ENCODE measurements at regions not wholly inside any gene's neighbourhood (a gene's known extent, or its start where the extent isn't known, plus 50 kb on each side); places are given as distances from the start of the nearest gene placed in this dataset.
"Not testable (repeated sequence)": the region's sequence is repeated elsewhere in the genome, so short reads cannot be mapped to it uniquely, and the experiment has no call there.

DNA sequence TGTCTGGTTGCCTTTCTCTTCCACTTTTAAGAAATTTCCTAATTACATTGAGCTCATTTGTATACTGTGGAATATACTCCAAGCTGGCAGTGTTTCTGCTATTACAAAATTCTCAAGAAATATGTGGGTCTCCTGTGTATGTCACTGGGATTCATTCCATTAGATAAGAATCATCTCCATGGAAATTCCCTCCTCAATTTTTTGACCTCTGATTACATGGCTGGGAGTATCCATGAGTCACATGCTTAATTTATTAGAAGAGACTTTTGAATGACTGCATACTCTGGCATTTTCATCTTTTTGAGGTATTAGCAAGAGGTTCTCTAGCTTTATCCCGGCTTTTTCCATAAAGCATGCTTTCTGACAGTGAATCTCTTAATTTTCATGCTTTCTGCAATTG, 665.5 kb upstream of the CNTNAP5 start:
- DNase-seq = no peak

DNA sequence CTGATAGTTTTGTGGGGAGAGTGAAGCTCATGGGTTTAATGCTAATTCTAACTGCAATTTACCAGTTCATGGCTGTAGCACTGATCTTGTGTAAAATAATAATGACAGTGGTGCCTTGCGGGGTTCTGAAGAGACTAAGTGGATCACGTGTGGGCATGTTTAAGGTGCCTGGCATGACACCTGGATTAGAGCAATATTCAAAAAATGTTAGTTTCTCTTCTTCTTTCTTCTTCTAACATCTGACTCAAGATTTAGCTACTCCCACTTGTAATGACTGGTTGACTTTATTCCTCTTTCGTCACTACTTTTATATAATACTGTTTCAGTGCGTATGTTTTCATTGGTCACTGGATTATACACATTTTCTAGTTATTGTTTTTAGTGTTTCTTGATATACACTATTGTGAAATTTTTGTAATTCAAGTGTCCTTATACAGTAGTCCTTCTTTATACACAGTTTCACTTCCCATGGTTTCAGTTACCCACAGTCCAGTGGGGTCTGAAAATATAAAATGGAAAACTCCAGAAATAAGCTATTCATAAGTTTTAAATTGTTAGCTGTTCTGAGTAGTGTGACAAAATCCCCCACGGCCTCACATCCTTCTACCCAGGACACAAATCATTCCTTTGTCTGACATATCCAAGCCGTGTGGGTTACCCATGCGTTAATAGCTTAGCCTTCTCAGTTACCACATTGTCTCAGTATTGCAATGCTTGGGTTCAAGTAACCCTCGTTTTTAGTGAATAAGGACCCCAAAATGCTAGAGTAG, 662.2 kb upstream of the CNTNAP5 start:
- no peak for DNase-seq

DNA sequence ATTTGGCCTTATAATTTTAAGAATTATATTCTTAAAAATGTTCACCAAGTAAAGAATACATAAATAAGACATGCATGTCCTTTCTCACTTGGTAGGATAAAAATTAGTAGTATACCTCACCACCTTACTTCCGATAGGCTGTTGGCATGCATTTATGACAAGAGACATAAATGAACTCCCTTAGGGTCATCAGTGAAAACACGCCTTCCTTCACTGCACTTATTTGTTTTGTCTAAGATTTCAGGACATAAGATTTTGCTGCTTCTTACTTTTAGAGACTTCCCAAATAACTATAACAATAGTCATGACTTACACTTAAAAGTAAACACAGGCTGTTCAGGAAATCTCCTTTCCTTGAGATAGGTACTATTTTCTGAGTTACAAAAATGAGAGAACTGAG, 661.3 kb upstream of the CNTNAP5 start:
- no peak for DNase-seq

DNA sequence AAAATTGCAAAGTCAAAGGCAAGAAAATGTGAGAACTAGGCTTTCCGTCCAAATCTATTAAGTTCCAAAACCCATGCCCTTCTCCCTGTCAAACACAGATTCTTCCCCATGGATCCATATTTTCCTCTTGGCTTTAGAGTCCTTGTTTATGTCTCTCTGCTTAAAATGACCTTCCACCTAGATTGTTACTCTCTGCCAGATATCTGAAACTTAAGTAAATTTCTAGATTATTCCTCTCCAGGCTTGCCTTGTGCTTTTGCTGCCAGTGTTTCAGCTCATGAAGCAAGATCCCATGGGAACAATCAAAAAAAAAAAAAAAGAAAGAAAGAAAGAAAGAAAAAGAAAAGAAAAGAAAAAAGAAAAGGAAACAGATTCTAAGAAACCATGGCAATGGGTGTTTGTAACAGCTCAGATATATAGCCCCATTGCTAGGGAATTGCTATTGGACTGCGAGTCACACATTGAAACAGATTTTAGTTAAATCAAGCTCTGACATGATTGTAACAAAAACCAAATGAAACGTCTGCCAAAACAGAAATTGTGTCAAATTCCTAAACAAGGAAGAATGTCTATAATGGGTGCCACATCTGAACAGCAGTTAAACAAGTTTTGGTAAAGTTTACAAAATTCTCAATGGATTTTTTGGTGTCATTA, 660.7 kb upstream of the CNTNAP5 start:
- DNase-seq = no peak

DNA sequence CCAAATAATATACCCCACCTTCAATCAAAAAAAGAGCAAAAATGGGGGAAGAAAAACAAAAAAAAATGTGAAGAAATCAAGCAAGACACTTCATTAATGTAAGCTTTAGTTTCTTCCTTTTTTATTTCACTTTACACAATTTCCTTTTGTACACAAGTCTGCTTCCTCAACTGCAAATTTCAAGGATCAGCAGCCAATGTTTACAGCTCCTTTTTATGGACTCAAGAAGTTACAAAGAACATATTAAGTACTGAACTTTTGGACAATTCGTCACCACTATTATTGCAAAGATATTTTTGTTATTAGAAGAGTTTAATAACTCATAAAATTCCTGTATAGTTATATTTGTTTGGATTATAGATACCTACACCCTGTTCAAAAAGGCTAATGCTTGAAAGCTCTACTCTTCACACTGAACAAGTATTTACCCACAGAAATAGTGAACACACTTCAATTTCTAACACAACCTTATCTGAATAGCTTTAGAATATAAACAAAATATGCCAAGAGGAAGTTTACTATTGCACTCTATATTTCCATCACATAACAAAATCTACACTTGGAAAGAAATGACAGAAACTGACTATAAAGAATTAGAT, 658.7 kb upstream of the CNTNAP5 start:
- DNase-seq = no peak

DNA sequence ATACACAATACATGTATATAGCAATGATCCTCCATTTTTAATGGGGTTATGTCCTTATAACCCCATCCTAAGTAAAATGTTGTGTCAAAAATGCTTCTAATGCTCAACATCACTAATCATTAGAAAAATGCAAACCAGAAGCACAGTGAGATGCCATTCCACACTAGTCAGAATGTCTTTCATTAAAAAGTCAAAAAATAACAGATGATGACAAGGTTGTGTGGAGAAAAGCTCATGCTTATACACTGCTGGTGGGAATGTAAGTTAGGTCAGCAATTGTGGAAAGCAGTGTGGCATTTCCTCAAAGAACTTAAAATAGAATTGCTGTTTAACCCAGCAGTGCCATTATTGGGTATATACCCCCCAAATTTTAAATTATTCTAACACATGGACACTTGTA, 654.9 kb upstream of the CNTNAP5 start:
- DNase-seq = no peak

DNA sequence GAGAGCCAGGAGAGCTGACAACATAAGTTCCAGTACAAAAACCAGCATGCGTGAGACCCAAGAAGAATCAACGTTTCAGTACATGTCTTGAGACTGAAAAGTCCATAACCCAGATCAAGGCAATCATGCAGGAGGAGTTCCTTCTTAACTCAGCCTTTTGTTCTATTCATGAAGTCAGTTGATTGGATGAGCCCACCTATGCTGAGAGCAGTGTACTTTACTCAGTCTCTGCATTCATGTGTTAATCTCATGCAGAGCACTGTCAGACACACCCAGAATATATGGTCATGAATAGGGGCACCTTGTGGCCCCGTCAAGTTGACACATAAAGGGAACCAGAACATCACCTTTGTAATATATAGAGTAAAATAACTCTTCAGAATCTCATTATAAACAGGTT, 653.6 kb upstream of the CNTNAP5 start:
- no peak for DNase-seq

DNA sequence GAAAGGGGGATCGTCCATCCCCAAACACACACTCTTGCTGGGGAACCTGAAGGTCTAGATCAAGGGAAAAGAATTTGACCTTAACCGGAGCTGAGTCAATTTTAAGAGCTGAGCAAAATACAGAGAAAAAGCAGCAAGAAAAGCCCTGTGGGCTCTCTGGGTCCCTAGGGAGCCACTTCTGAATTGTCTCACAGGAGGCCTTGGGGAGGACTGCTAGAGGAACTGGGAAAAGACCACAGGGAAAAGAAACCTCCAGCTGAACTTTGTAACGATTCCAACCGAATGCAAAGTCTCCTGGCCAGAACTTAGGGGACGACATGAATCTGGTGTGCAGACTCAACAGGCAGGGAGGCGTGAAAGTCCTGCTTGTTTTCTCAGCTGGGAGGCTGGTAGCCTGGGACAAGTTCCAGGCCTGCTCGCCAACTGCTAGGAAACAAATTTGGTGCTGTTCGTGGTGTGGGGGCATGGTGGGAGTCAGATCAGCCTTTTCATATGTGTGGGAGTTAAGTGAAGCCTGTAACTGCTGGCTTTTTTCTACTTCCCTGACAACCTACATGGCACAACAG, 644.6 kb upstream of the CNTNAP5 start:
- no peak for DNase-seq

DNA sequence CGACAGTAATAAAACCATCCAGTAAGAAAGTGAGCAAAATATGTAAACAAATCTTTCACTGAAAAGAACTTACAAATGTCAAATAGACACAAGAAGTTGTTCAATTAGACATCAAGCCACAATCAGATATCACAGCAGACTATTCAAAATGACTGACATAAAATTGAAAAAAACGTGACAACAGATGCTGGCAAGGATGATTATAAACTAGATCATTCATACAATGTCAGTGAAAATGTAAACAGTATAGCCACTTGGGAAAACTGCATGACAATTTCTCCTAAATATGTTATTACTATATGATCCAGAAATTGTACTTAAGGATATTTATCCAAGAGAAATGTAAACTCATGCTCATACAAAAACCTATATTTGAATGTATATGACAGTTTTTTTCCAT, 609.4 kb upstream of the CNTNAP5 start:
- DNase-seq = no peak

DNA sequence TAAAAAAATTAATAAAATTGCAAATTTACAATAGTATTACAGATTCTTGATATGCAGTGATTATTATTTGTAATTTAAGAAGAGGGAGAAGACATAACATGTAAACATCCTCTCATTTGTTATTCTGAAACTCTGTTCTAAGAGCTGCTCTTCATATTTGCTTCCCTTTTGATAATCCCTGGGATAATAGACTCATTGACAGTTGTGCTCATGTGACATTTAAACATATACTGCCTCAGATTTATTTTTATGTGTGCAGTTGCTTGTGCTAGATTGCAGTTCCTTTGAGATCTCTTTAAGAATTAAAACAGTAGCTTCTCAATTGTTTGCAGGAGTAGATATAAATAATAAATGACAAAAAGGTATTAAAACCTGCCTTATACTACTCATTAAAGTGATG, 605.1 kb upstream of the CNTNAP5 start:
- DNase-seq = no peak

DNA sequence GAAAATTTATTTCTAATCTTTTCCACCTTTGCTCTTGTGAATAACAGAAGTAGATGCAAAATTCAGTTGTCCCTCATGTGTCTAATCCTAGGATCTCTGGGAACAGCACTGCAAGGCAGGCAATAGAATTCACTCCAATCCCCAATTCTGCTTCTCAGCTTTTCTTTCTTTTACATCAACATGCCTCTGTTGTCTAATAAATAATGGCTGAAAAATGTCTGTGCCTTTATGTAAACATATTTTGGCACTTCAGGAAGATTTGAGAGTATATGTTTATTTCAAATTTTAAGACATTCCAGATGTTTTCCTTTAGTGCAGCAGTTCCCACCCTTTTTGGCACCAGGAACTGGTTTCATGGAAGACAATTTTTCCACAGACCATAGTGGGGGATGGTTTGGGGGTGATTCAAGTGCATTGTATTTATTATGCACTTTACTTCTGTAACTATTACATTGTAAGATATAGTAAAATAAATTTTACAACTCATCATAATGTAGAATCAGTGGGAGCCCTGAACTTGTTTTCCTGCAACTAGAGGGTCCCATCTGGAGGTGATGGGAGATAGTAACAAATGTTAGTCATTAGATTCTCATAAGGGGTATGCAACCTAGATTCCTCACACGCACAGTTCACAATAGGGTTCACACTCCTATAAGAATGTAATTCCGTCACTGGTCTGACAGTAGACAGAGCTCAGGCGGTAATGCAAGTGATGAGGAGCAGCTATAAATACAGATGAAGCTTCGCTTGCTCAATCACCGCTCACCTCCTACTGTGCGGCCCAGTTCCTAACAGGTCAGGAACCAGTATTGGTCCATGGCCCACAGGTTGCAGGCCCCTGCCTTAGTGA, 590.3 kb upstream of the CNTNAP5 start:
- DNase-seq = no peak

DNA sequence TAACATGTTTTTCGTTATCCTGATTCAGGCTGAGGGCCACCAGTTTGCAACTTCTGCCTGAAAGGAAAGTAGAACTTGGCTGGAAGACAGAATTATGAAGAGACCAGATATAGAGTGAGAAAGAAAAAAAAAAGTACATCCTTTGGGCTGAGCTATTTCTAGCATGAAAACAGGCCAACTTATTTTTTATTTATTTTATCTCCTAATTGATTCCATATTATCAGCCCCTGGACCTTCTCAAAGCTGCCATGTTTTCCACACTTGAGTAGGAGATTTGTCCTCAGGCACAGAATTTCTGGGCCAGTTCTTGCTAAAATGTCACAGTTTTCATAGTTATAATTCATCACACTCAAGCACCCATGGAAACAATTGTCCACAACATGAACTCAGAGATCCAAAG, 586.8 kb upstream of the CNTNAP5 start:
- no peak for DNase-seq

DNA sequence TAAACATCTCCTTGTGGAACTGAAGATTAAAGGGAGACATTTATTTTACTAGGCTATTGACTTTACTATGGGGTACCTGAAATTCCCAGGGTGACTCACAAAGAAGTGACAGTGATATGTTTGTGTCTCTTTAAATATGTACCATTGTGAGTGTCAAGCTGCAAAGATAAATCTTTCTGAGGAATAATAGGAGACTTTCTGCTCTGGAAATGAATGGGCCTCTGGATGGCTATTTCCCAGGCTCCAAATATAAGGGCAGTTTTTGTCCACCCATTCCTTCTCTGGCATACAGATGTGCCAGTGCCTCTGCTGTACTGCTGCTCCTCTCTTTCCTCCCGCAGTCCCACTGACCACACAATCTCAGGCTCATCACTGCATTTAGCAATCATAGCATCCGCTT, 586.4 kb upstream of the CNTNAP5 start:
- DNase-seq = no peak

DNA sequence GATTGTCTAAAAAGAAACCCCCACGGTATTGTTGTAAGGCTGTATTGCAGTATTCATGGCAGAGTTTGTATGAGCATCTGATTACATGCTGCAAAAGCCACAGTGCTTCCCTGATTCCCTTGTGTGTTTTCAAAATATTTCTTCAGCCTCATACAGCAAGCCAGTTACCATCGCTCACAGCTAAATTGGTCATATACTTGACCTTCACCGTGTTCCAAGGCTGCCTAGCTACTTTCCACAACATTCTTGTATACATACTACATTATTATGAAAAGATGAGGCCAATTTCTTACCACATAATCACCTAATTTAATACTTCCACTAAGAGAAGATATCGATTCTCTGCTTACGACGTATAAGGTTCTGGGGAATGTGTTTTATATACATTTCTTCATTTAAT, 576.3 kb upstream of the CNTNAP5 start:
- no peak for DNase-seq

DNA sequence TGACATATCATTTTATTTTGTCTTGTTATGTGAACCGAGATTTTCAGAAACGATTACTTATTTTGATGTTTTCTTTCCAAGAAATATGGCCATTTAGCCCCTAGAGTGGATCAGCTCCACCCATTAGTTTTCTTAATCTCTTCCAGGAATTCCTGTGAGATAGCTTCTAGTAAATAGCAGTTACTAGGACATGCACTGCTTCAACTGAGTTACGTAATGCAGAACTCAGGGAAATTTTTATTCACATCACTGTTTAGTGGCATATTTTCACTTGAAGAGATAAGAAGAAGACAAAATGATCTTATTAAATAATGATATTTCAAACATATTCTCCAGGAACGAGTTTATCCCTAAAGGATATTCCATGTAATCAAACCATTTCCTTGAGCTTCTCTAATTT, 573.5 kb upstream of the CNTNAP5 start:
- DNase-seq = no peak

DNA sequence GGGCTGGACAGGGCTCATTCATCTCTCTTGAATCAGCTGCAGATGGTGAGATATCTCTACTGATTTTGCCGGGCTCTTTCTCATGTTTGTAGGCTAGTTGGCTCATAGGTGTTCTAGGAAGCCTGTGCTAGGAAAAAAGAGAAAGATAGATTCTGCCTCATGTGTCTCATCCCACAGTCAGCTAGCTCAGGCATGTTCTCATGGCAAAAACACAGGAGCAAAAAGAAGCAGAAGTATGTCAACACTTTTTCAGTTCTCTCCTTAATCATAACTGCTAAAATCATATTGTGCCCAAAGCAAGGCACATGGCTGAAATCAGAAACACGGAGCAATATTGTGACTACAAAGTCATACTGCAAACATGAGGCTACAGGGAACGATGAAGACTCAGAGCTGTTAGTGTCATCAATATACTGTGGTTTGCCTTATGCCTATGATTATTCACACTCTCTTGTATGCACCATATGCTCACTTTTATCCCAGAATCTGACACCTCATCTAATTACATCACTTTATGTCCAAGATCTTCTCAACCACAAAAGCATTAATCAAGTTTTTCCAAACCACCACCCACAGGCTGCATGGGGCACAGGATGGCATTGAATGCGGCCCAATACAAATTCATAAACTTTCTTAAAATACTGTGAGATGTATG, 571.9 kb upstream of the CNTNAP5 start:
- no peak for DNase-seq

DNA sequence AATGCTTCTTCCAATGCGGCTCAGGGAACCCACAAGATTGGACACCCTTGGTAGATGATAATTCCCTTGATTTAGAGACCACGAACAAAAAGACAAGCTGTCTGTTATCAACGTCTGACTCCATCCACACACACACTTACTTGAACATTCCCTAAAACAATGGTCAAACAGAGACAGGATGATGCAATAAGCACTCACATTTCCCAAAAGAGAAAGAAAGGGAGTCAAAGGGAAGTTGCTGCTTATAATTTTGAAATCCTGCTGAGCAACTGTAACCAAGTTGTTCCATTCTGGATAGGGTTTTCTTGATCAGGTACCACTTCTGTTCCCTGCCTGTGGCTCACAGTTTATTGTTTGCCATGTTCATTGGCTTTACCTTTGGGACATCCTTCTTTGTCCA, 571.3 kb upstream of the CNTNAP5 start:
- no peak for DNase-seq

DNA sequence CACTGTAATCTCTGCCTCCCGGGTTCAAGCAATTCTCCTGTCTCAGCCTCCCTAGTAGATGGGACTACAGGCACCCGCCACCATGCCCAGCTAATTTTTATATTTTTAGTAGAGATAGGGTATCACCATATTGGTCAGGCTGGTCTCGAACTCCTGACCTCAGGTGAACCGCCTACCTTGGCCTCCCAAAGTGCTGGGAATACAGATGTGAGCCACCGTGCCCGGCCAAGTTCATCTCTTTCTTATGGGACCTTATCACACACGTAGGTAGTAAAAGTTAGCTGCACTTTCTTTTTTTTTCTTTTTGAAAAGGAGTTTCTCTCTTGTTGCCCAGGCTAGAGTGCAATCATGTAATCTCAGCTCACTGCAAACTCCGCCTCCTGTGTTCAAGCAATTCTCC, 569.9 kb upstream of the CNTNAP5 start:
- DNase-seq = not testable (repeated sequence)

DNA sequence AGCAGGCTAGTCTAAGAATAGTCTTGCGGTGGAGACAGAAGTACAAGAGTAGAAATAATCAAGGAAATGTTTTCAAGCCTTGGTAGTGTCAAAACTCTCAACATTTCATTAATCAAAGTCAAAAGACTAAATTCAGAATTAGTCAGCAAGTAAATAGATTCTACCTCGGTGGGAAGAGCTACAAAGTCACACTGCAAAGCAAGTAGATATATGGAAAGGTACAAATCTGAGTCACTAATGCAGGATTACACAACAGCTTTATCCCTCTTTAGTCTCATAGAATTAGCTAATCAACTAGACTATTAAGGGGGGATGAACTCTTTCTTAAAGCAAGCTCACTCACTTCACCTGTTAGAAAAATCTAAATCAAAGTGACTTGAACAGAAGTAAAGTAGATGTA, 568.7 kb upstream of the CNTNAP5 start:
- no peak for DNase-seq

DNA sequence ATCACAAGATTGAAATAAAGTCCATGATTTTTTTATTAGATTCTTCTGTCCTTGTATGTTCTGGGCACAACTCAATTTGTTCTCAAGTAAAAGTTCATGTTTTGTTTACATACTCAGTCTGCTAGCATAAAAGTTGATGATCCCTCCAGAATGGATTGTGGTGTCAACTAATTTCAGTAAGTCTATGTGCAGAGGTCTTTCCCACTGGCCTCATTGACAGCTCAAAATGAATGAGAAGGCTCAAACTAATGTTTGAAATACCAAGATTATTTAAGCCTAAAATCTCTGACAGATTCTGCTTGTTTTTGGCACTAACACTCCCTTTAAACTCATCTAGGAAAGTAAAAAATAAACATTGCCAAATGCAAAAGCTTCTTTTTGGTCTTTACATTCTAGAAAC, 561.2 kb upstream of the CNTNAP5 start:
- DNase-seq = no peak

DNA sequence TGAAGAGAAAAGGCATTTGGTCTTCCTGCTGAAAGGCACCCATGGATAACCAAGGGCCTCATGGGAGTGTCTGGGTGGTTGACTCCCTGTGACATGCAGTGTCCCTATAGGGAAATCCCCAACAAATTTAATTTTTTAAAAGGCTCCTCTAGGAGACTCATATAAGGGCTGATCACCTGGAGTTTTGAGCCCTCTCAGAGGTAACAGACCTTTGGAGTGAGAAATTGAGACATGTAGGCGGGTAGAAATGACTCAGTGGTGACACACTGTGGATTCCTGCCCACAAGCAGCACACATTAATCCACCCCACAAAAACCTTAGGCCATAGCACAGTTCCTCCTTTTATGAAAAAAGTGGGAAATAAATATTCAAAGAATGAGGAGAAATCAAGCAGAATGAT, 557.0 kb upstream of the CNTNAP5 start:
- no peak for DNase-seq

DNA sequence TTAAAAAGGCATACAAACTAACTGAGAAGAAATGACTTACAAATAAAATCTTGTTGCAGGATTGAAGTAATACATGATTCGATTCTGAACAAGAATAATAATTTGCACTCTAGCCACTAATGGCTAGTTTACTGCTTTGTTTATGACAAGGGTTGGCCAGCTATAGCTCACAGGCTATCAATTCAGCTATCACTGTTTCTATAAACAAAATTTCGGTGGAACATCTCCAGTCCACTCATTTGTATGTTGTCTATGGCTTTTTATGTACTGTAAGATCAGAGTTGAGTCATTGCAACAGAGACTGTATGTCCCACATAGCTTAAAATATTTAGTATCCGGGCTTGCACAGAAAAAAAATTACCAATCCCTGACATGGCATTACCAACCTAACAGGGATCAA, 543.7 kb upstream of the CNTNAP5 start:
- no peak for DNase-seq

DNA sequence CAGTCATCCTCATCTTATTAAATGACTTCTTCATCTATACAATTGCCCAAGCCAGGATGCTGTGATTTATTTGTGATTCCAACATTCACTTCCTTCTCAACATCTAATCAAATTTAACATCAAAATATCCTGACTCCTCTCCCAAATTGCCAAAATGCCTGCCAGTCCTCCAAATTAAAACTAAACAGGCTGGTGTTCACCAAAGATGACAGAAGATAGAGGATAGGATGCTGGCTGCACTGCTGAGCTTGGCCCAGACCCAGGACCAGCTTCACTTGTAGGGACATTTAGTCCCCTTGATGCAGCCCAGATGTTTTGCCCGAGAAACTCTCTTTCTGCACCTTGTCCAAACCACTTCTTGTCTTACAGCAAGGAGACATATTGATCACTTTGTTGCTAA, 540.0 kb upstream of the CNTNAP5 start:
- no peak for DNase-seq
